ENCODE measurements at regions not wholly inside any gene's neighbourhood (a gene's known extent, or its start where the extent isn't known, plus 50 kb on each side); places are given as distances from the start of the nearest gene placed in this dataset.

GRCh38 chr3:152054315-152054714 is 180.9 kb downstream of the SUCNR1 start:
- DNase-seq (ENCODE audit: low read depth in 2 of 2) = no peak

GRCh38 chr3:152056073-152056472 is 182.6 kb downstream of the SUCNR1 start:
- no peak for DNase-seq (ENCODE audit: low read depth in 2 of 2)

GRCh38 chr3:152056481-152056880 is 183.0 kb downstream of the SUCNR1 start:
- DNase-seq (ENCODE audit: low read depth in 2 of 2) = no peak

- DNase-seq (ENCODE audit: low read depth in 2 of 2) = no peak
Measured at GRCh38 chr3:152056987-152057386, 183.5 kb downstream of the SUCNR1 start.

GRCh38 chr3:152058856-152059255 is 185.4 kb downstream of the SUCNR1 start:
- DNase-seq (ENCODE audit: low read depth in 2 of 2) = no peak

- DNase-seq (ENCODE audit: low read depth in 2 of 2) = no peak
Measured at GRCh38 chr3:152060701-152061100, 187.3 kb downstream of the SUCNR1 start.

- no peak for DNase-seq (ENCODE audit: low read depth in 2 of 2)
Measured at GRCh38 chr3:152061296-152061695, 187.9 kb downstream of the SUCNR1 start.

- no peak for DNase-seq (ENCODE audit: low read depth in 2 of 2)
Measured at GRCh38 chr3:152069871-152070270, 196.4 kb downstream of the SUCNR1 start.

- no peak for DNase-seq (ENCODE audit: low read depth in 2 of 2)
Measured at GRCh38 chr3:152071315-152071714, 197.4 kb upstream of the MBNL1 start.

- no peak for DNase-seq (ENCODE audit: low read depth in 2 of 2)
Measured at GRCh38 chr3:152071924-152072323, 196.8 kb upstream of the MBNL1 start.

GRCh38 chr3:152073267-152073666 is 195.5 kb upstream of the MBNL1 start:
- no peak for DNase-seq (ENCODE audit: low read depth in 2 of 2)

GRCh38 chr3:152076148-152076547 is 192.6 kb upstream of the MBNL1 start:
- no peak for DNase-seq (ENCODE audit: low read depth in 2 of 2)

- no peak for DNase-seq (ENCODE audit: low read depth in 2 of 2)
Measured at GRCh38 chr3:152079980-152080379, 188.7 kb upstream of the MBNL1 start.

GRCh38 chr3:152083135-152083534 is 185.6 kb upstream of the MBNL1 start:
- no peak for DNase-seq (ENCODE audit: low read depth in 2 of 2)

GRCh38 chr3:152084441-152085158 is 184.1 kb upstream of the MBNL1 start:
- no peak for DNase-seq (ENCODE audit: low read depth in 2 of 2)

GRCh38 chr3:152087153-152087552 is 181.6 kb upstream of the MBNL1 start:
- DNase-seq (ENCODE audit: low read depth in 2 of 2) = no peak

- no peak for DNase-seq (ENCODE audit: low read depth in 2 of 2)
Measured at GRCh38 chr3:152089528-152089927, 179.2 kb upstream of the MBNL1 start.

GRCh38 chr3:152091725-152092124 is 177.0 kb upstream of the MBNL1 start:
- DNase-seq (ENCODE audit: low read depth in 2 of 2) = no peak

GRCh38 chr3:152093901-152094300 is 174.8 kb upstream of the MBNL1 start:
- DNase-seq (ENCODE audit: low read depth in 2 of 2) = no peak

GRCh38 chr3:152094406-152094805 is 174.3 kb upstream of the MBNL1 start:
- DNase-seq (ENCODE audit: low read depth in 2 of 2) = no peak

GRCh38 chr3:152095472-152095871 is 173.3 kb upstream of the MBNL1 start:
- DNase-seq (ENCODE audit: low read depth in 2 of 2) = no peak

- DNase-seq (ENCODE audit: low read depth in 2 of 2) = no peak
Measured at GRCh38 chr3:152096280-152096906, 172.3 kb upstream of the MBNL1 start.

GRCh38 chr3:152097120-152097519 is 171.6 kb upstream of the MBNL1 start:
- DNase-seq (ENCODE audit: low read depth in 2 of 2) = no peak

GRCh38 chr3:152097770-152098169 is 171.0 kb upstream of the MBNL1 start:
- DNase-seq (ENCODE audit: low read depth in 2 of 2) = no peak
